Adrenal gland (tissue), 5 donors: ENCODE measurements at regions not wholly inside any gene's neighbourhood (a gene's known extent, or its start where the extent isn't known, plus 50 kb on each side); places are given as distances from the start of the nearest gene placed in this dataset.

Source experiments
- CTCF ChIP-seq, 6 experiments: fragments of 450-650 bp in 4 of 6; fragments of 200-600 bp in 2 of 6; sonication (generic) in 1 of 6; IDR thresholded peaks; 1 replicate in 5 of 6; 2 replicates in 1 of 6; pipeline versions ENCODE4 v1.5.1 to v1.8.0; 2016 to 2021; ENCODE audit warnings: antibody characterized with exemption in 6 of 6, mild to moderate bottlenecking in 2 of 6, moderate library complexity in 1 of 6
- POLR2A ChIP-seq, 2 donors: fragments of 450-650 bp; IDR thresholded peaks; one replicate each; pipeline ENCODE4 v1.6.1; 2017; ENCODE audit warnings: antibody characterized with exemption in 2 of 2, mild to moderate bottlenecking in 2 of 2, moderate library complexity in 1 of 2
- donor health status: DM: no; HTN: no; CAD: no.

DNA sequence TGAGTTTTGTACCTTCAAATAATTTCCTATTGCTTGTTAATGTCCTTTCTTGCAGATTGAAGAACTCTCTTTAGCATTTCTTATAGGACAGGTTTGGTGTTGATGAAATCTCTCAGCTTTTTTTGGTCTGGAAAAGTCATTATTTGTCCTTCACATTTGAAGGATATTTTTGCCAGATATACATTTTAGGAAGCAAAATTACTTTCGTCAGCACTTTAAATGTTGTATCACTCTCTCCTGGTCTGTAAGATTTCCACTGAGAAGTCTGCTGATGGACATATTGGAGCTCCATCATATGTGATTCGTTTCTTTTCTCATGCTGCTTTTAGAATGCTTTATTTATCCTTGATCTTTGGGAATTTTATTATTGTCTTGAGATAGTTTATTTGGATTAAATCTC is 105.5 kb downstream of the TNFSF13B start:
- TF ChIP-seq CTCF (IDR thresholded peaks at IDR 0.05) (no peak), POLR2A (IDR thresholded peaks at IDR 0.05) (no peak)
